BLaER1 (cell line): ENCODE measurements at regions not wholly inside any gene's neighbourhood (a gene's known extent, or its start where the extent isn't known, plus 50 kb on each side); places are given as distances from the start of the nearest gene placed in this dataset.

Source experiments
- H3K27ac ChIP-seq: shearing (Covaris generic); formaldehyde crosslinking; 2 replicates; pipeline ENCODE4 v1.8.1; 2022
- H3K27me3 ChIP-seq: shearing (Covaris generic); formaldehyde crosslinking; 2 replicates; pipeline ENCODE4 v1.8.1; 2022
- H3K36me3 ChIP-seq: shearing (Covaris generic); formaldehyde crosslinking; 2 replicates; pipeline ENCODE4 v1.8.1; 2022
- H3K4me1 ChIP-seq: shearing (Covaris generic); formaldehyde crosslinking; 2 replicates; pipeline ENCODE4 v1.8.1; 2022
- H3K4me2 ChIP-seq: shearing (Covaris generic); formaldehyde crosslinking; 2 replicates; pipeline ENCODE4 v1.8.1; 2022
- H3K4me3 ChIP-seq: shearing (Covaris generic); formaldehyde crosslinking; 2 replicates; pipeline ENCODE4 v1.8.1; 2022
- H3K9ac ChIP-seq: shearing (Covaris generic); formaldehyde crosslinking; 2 replicates; pipeline ENCODE4 v1.8.1; 2022
- H3K9me3 ChIP-seq: shearing (Covaris generic); formaldehyde crosslinking; 2 replicates; pipeline ENCODE4 v1.8.1; 2022
- H4K20me1 ChIP-seq: shearing (Covaris generic); formaldehyde crosslinking; 2 replicates; pipeline ENCODE4 v1.8.1; 2022
- Cebpa-rat ChIP-seq: shearing (Covaris generic); IDR thresholded peaks from 2 replicates; pipeline ENCODE4 v1.8.1; 2022

DNA sequence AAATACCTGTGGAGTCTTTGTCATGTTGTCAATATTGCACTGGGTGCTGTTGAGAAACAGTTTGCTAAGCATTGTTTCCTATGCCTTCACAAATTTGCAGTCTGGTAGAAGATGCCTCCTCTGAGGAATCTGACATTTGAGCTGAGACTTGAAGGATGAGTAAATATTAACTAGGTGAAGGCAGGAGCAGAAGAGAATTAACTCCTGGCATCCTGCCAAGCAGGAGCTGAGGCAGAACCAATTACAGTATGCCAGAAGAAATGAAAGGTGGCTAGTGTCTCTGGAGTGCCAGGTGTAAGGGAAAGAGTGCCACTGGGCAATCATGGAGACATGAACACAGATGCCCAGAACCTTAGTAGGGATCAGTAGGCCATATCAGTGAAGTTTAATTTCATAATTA, 1778.2 kb upstream of the PCDH10 start:
- Histone ChIP-seq H3K4me3 (no peak overlapping the region), H3K9ac (no peak overlapping the region), H3K4me1 (no peaks in the 10 kb centered on the region), H3K27ac (no peak overlapping the region), H3K4me2 (no peak overlapping the region), H3K9me3 (no peaks in the 10 kb centered on the region), H3K27me3 (no peaks in the 10 kb centered on the region), H4K20me1 (no peaks in the 10 kb centered on the region), H3K36me3 (no peaks in the 10 kb centered on the region)
- no peak for TF ChIP-seq Cebpa-rat

DNA sequence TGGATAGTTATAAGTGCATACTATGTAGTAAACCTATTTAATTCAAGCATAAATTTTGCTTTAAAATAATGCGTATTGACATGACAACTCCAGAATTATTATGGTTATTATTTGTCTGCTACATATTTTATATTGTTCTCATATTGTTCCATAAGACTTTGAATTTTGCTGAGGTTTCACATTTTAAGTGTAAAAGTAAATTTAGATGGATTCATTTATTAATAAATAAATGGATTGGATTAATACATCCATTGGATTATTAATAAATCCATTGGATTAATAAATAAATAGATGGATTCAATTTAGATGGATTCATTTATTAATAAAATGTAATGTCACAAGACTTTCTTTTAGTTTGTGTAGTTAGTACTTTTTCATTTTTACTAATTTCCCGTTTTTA, 1768.0 kb upstream of the PCDH10 start:
- Histone ChIP-seq H3K36me3 (no peaks in the 10 kb centered on the region), H3K4me3 (no peak overlapping the region), H3K9ac (no peak overlapping the region), H3K27me3 (no peaks in the 10 kb centered on the region), H3K9me3 (peaks cover 9% of the 10 kb centered on the region), H3K4me1 (no peaks in the 10 kb centered on the region), H3K4me2 (no peak overlapping the region), H3K27ac (no peak overlapping the region), H4K20me1 (no peaks in the 10 kb centered on the region)
- no peak for TF ChIP-seq Cebpa-rat

GRCh38 chr4:131382839-131383238, 1766.3 kb upstream of the PCDH10 start:
- Histone ChIP-seq H3K9me3 (peaks cover 9% of the 10 kb centered on the region), H3K36me3 (no peaks in the 10 kb centered on the region), H3K27me3 (no peaks in the 10 kb centered on the region), H3K27ac (no peak overlapping the region), H3K4me1 (no peaks in the 10 kb centered on the region), H3K4me3 (no peak overlapping the region), H3K9ac (no peak overlapping the region), H4K20me1 (no peaks in the 10 kb centered on the region), H3K4me2 (no peak overlapping the region)
- TF ChIP-seq Cebpa-rat = no peak

DNA sequence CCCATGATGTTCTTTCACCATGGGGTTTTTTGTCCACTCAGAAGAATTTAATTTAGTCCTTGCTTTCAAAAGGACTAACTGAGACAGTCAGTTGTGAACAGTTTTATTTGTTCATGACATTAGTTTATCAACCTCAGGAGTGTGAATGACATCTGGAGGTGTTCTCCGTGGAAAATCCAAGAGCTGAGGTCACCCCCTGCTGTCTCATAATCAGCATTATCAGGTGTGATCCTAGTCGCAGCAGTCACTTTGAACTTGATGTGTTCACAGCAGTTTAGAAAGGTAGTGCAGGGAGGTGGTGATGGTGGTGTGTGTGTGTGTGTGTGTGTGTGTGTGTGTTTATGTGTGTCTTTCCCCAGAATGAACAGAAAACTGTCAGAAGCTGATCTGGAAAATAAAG, 1760.8 kb upstream of the PCDH10 start:
- no peak overlapping the region for H3K4me2 ChIP-seq
- no peak for TF ChIP-seq Cebpa-rat
- no peak overlapping the region for H3K27ac ChIP-seq
- no peaks in the 10 kb centered on the region for H4K20me1 ChIP-seq
- no peak overlapping the region for H3K9ac ChIP-seq
- no peak overlapping the region for H3K4me3 ChIP-seq
- H3K9me3 ChIP-seq = no peaks in the 10 kb centered on the region
- H3K4me1 ChIP-seq = no peaks in the 10 kb centered on the region
- no peaks in the 10 kb centered on the region for H3K36me3 ChIP-seq
- no peaks in the 10 kb centered on the region for H3K27me3 ChIP-seq

- Histone ChIP-seq H3K4me1 (no peaks in the 10 kb centered on the region), H3K27me3 (no peaks in the 10 kb centered on the region), H3K9ac (no peak overlapping the region), H3K4me2 (no peak overlapping the region), H3K4me3 (no peak overlapping the region), H3K27ac (no peak overlapping the region), H3K36me3 (no peaks in the 10 kb centered on the region), H3K9me3 (peaks cover 10% of the 10 kb centered on the region; the same call in 1 of the 2 replicates), H4K20me1 (no peaks in the 10 kb centered on the region)
- TF ChIP-seq Cebpa-rat = no peak
Measured at GRCh38 chr4:131408102-131408501, 1741.0 kb upstream of the PCDH10 start.

GRCh38 chr4:131411393-131411792, 1737.7 kb upstream of the PCDH10 start:
- no peak for TF ChIP-seq Cebpa-rat

DNA sequence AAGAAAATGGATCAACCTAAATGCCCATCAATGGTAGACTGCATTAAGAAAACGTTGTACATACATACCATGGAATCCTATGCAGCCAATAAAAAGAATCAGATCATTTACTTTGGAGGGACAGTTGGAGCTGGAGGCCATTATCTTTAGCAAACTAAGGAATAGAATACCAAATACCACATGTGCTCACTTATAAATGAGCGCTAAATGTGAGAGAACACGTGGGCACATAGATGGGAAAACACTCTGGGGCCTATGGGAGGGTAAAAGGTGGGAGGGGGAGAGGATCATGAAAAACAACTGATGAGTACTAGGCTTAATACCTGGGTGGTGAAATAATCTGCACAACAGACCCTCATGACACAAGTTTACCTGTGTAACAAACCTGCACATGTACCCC, 1729.9 kb upstream of the PCDH10 start:
- H3K4me3 ChIP-seq = no peak overlapping the region
- no peaks in the 10 kb centered on the region for H4K20me1 ChIP-seq
- no peak overlapping the region for H3K4me2 ChIP-seq
- H3K4me1 ChIP-seq = no peaks in the 10 kb centered on the region
- no peak overlapping the region for H3K9ac ChIP-seq
- H3K9me3 ChIP-seq = no peaks in the 10 kb centered on the region
- H3K36me3 ChIP-seq = no peaks in the 10 kb centered on the region
- H3K27ac ChIP-seq = no peak overlapping the region
- TF ChIP-seq Cebpa-rat = no peak
- no peaks in the 10 kb centered on the region for H3K27me3 ChIP-seq

More at GRCh38 chr4:131411393-131411792, 1737.7 kb upstream of the PCDH10 start:
- Histone ChIP-seq H3K27me3 (no peaks in the 10 kb centered on the region), H3K4me2 (no peak overlapping the region), H4K20me1 (no peaks in the 10 kb centered on the region), H3K9me3 (peaks cover 10% of the 10 kb centered on the region; the same call in 1 of the 2 replicates), H3K4me1 (no peaks in the 10 kb centered on the region), H3K9ac (no peak overlapping the region), H3K36me3 (no peaks in the 10 kb centered on the region), H3K4me3 (no peak overlapping the region), H3K27ac (no peak overlapping the region)

- H3K9ac ChIP-seq = no peak overlapping the region
- H4K20me1 ChIP-seq = no peaks in the 10 kb centered on the region
- no peaks in the 10 kb centered on the region for H3K27me3 ChIP-seq
- H3K9me3 ChIP-seq = no peaks in the 10 kb centered on the region
- H3K4me3 ChIP-seq = no peak overlapping the region
- no peak for TF ChIP-seq Cebpa-rat
- H3K27ac ChIP-seq = no peak overlapping the region
- H3K36me3 ChIP-seq = no peaks in the 10 kb centered on the region
- H3K4me2 ChIP-seq = no peak overlapping the region
- no peaks in the 10 kb centered on the region for H3K4me1 ChIP-seq
Measured at GRCh38 chr4:131426023-131426758, 1722.9 kb upstream of the PCDH10 start.

DNA sequence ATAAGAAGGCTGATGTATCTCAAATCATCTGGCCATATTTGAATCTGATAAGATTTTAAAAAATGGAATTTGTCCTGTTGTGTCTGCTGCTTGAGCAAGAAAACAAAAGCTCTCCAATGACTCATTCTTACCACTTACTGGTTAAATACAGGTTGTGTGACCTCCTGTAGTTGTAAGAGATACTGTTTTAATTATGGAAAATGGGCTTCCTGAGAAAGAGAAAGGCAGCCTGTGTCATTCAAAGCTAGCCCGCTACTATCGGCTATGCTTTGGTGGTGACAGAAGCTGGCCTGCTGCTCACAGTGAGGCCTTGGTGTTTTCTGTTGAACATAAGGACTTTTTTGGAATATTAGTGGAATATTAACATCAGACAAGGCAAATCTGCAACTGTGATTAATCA, 1722.1 kb upstream of the PCDH10 start:
- no peaks in the 10 kb centered on the region for H3K9me3 ChIP-seq
- H3K4me1 ChIP-seq = no peaks in the 10 kb centered on the region
- H3K27me3 ChIP-seq = no peaks in the 10 kb centered on the region
- H3K4me3 ChIP-seq = no peak overlapping the region
- no peak overlapping the region for H3K4me2 ChIP-seq
- H4K20me1 ChIP-seq = no peaks in the 10 kb centered on the region
- no peak for TF ChIP-seq Cebpa-rat
- no peaks in the 10 kb centered on the region for H3K36me3 ChIP-seq
- H3K9ac ChIP-seq = no peak overlapping the region
- no peak overlapping the region for H3K27ac ChIP-seq

GRCh38 chr4:131430302-131430701, 1718.8 kb upstream of the PCDH10 start:
- H4K20me1 ChIP-seq = no peaks in the 10 kb centered on the region
- H3K4me3 ChIP-seq = no peak overlapping the region
- H3K27me3 ChIP-seq = no peaks in the 10 kb centered on the region
- no peak for TF ChIP-seq Cebpa-rat
- H3K36me3 ChIP-seq = no peaks in the 10 kb centered on the region
- H3K27ac ChIP-seq = no peak overlapping the region
- H3K9ac ChIP-seq = no peak overlapping the region
- no peak overlapping the region for H3K4me2 ChIP-seq
- H3K4me1 ChIP-seq = no peaks in the 10 kb centered on the region
- no peaks in the 10 kb centered on the region for H3K9me3 ChIP-seq
